A673 (cell line): ENCODE measurements at regions not wholly inside any gene's neighbourhood (a gene's known extent, or its start where the extent isn't known, plus 50 kb on each side); places are given as distances from the start of the nearest gene placed in this dataset.

ENCODE experiments used
- BruUV-seq: library from RNA; stranded (reverse); fragments of 400-500 nt; replicated peaks from 2 replicates; lab custom pipeline; 2021; lab: Mats Ljungman, UMichigan
- CTCF ChIA-PET: fragments of 300-600 bp; sonication (Branson Sonifier 250); formaldehyde crosslinking; loops from one replicate; lab custom pipeline; 2022; ENCODE audit warnings: antibody characterized with exemption; lab: Charles Lee
- POLR2A ChIA-PET: fragments of 300-600 bp; sonication (Branson Sonifier 250); formaldehyde crosslinking; loops from one replicate; lab custom pipeline; 2022; ENCODE audit warnings: antibody characterized with exemption; ENCODE audit not compliant: low non-redundant PET; lab: Charles Lee
- DNase-seq: peaks from one replicate; pipeline ENCODE4 v3.0.0-alpha.2; 2015; ENCODE audit warnings: low spot score
- H3K27ac ChIP-seq: fragments of 200-600 bp; sonication (generic); 2 replicates; pipeline ENCODE4 v1.5.1; 2016; ENCODE audit warnings: mixed run types, low read depth, mild to moderate bottlenecking, mixed read lengths, antibody characterized with exemption, low read length; ENCODE audit not compliant: poor library complexity, severe bottlenecking
- H3K27me3 ChIP-seq: fragments of 200-600 bp; sonication (generic); replicated peaks from 2 replicates; pipeline ENCODE4 v1.6.1; 2017; ENCODE audit warnings: mixed run types, low read depth, mild to moderate bottlenecking, mixed read lengths, antibody characterized with exemption, low read length; ENCODE audit not compliant: insufficient read depth, poor library complexity
- H3K36me3 ChIP-seq: fragments of 200-600 bp; sonication (generic); 2 replicates; pipeline ENCODE4 v1.6.1; 2016; ENCODE audit warnings: mixed run types, mild to moderate bottlenecking, mixed read lengths, antibody characterized with exemption, low read length; ENCODE audit not compliant: insufficient read depth, poor library complexity, severe bottlenecking
- H3K4me1 ChIP-seq: fragments of 200-600 bp; sonication (generic); 2 replicates; pipeline ENCODE4 v1.6.1; 2017; ENCODE audit warnings: mixed run types, mild to moderate bottlenecking, mixed read lengths, antibody characterized with exemption, low read length; ENCODE audit not compliant: insufficient read depth, poor library complexity, severe bottlenecking
- H3K4me3 ChIP-seq: fragments of 200-600 bp; sonication (generic); 2 replicates; pipeline ENCODE4 v1.5.1; 2016; ENCODE audit warnings: low read depth, mixed run types, mild to moderate bottlenecking, mixed read lengths, low read length; ENCODE audit not compliant: poor library complexity, severe bottlenecking
- H3K9me3 ChIP-seq: fragments of 200-600 bp; sonication (generic); 2 replicates; pipeline ENCODE4 v1.6.1; 2016; ENCODE audit warnings: mixed run types, low read depth, mild to moderate bottlenecking, mixed read lengths, antibody characterized with exemption, low read length; ENCODE audit not compliant: poor library complexity, severe bottlenecking
- EZH2 ChIP-seq: fragments of 200-600 bp; sonication (generic); IDR thresholded peaks from 2 replicates; pipeline ENCODE4 v1.6.1; 2017; ENCODE audit warnings: borderline replicate concordance, low read depth, mild to moderate bottlenecking, mixed read lengths, antibody characterized with exemption, low read length; ENCODE audit not compliant: poor library complexity, severe bottlenecking
- intact Hi-C: fragments of 100-400 bp; cut with micrococcal nuclease; formaldehyde crosslinking; loops from one replicate; pipeline ENCODE4 v1.10.0; 2022; ENCODE audit not compliant: unreplicated experiment
- TF ChIP-seq, protein P1 (sequence below): fragments of 300-800, 200-600 bp; sonication (generic); conservative IDR thresholded peaks from 2 replicates; pipeline ENCODE4 v1.5.1; 2017; ENCODE audit warnings: low read depth, mild to moderate bottlenecking, antibody characterized with exemption, low read length, moderate library complexity, mixed read lengths

GRCh38 chr15:93780073-93780472 lies 451.3 kb upstream of the MCTP2 start:
- Histone ChIP-seq H3K9me3 (no peaks in the 10 kb centered on the region), H3K4me1 (no peaks in the 10 kb centered on the region), H3K4me3 (no peak overlapping the region), H3K36me3 (no peaks in the 10 kb centered on the region), H3K27ac (no peak overlapping the region), H3K27me3 (no peaks in the 10 kb centered on the region)
- no TSS peak for BruUV-seq
- ChIA-PET CTCF (no interaction called here), POLR2A (no interaction called here)
- intact Hi-C loops = no loop called here
- DNase-seq = no peak
- no peak for TF ChIP-seq EZH2
- TF ChIP-seq, protein P1, sequence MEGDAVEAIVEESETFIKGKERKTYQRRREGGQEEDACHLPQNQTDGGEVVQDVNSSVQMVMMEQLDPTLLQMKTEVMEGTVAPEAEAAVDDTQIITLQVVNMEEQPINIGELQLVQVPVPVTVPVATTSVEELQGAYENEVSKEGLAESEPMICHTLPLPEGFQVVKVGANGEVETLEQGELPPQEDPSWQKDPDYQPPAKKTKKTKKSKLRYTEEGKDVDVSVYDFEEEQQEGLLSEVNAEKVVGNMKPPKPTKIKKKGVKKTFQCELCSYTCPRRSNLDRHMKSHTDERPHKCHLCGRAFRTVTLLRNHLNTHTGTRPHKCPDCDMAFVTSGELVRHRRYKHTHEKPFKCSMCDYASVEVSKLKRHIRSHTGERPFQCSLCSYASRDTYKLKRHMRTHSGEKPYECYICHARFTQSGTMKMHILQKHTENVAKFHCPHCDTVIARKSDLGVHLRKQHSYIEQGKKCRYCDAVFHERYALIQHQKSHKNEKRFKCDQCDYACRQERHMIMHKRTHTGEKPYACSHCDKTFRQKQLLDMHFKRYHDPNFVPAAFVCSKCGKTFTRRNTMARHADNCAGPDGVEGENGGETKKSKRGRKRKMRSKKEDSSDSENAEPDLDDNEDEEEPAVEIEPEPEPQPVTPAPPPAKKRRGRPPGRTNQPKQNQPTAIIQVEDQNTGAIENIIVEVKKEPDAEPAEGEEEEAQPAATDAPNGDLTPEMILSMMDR = no peak

DNA sequence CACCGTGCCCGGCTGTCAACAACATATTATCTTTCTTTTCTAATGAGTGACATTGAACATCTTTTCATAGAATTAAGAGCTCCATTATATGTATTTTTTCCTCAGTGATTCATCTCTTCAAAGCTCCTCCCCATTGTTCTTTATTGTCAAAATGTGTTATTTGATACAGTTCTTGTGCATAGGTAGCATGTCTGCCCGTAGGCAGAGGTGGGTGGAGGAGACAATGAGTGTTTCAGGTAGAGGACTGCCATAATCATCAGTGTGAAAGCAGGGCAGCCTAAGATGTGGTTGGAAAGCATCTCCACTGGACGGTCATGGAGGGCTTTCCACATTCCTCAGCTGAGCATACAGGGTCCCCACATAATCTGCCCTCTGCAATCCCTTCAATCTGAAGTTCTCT lies 452.0 kb upstream of the MCTP2 start:
- TF ChIP-seq, protein P1 = no peak
- no peak for TF ChIP-seq EZH2
- DNase-seq = no peak
- CTCF ChIA-PET = no interaction called here
- intact Hi-C loops = no loop called here
- Histone ChIP-seq H3K36me3 (no peaks in the 10 kb centered on the region), H3K9me3 (no peaks in the 10 kb centered on the region), H3K4me3 (no peak overlapping the region), H3K27ac (no peak overlapping the region), H3K4me1 (no peaks in the 10 kb centered on the region), H3K27me3 (no peaks in the 10 kb centered on the region)
- POLR2A ChIA-PET = no interaction called here
- BruUV-seq = no TSS peak

DNA sequence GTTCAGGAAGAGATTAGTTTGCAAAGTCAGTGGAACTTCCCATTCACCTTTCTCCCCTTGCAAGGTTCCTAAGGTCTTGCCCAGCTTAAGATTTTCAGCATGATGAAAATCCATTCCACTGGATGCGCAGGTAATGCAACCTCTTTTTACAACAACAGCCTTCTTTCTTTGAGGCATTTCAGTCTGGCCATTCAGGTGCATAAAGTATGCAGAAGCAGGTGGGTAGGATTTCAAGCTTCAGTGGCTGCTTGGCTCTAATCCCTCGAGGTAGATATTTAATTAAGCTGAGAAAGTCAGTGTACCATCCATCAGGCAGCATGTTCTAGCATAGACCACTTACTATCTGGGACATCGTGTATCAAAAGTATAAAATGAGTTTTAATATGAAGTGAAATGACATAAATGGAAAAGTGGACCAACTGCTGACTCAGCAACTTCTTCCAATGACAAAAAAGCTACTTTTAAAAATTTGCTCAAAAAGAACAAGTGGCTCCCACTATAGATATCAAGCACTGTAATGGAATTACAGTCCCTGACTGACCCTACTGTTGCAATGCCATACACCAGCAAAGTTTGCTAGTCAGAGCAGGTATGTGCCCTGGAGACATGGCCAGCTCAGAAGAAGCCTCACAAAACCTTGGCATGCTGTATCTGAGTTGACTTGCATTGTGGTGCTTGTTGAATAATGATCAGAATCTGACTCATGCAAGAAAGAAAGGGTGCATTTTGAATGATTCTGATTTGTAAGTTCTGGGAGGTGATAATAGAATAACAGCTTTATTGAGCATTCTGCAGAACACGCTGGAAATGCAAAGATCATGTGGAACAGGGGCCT lies 459.9 kb upstream of the MCTP2 start:
- intact Hi-C loops = no loop called here
- H3K36me3 ChIP-seq = no peaks in the 10 kb centered on the region

More for the DNA sequence above, 459.9 kb upstream of the MCTP2 start:
- no peak for DNase-seq
- Histone ChIP-seq H3K9me3 (no peaks in the 10 kb centered on the region), H3K27ac (no peak overlapping the region), H3K4me1 (no peaks in the 10 kb centered on the region), H3K4me3 (no peak overlapping the region), H3K27me3 (no peaks in the 10 kb centered on the region)
- ChIA-PET POLR2A (no interaction called here), CTCF (no interaction called here)
- BruUV-seq = no TSS peak
- TF ChIP-seq, protein P1 = no peak
- TF ChIP-seq EZH2 = no peak
